Activated CD4-positive, alpha-beta T cell treated with anti-CD3 and anti-CD28 coated beads for 36 hours (primary cell): ENCODE measurements at regions not wholly inside any gene's neighbourhood (a gene's known extent, or its start where the extent isn't known, plus 50 kb on each side); places are given as distances from the start of the nearest gene placed in this dataset.

Experiments
- ATAC-seq: fragments of 200-7000 bp; cut with Tn5 transposase; one replicate; pipeline ENCODE4 v1.10.0; 2021; ENCODE audit warnings: mild to moderate bottlenecking, moderate library complexity
- CTCF ChIA-PET: fragments of 350-600 bp; sonication (Branson Sonifier 250); formaldehyde crosslinking; loops from one replicate; lab custom pipeline; 2021; ENCODE audit warnings: antibody characterized with exemption; lab: Charles Lee
- POLR2A ChIA-PET: fragments of 350-600 bp; sonication (Branson Sonifier 250); formaldehyde crosslinking; loops from one replicate; lab custom pipeline; 2021; ENCODE audit warnings: antibody characterized with exemption, inconsistent platforms; lab: Charles Lee
- DNase-seq: peaks from one replicate; pipeline ENCODE4 v3.0.0-alpha.2; 2020
- H3K27ac Mint-ChIP-seq: one replicate; pipeline ENCODE4 v1.8.0; 2021; ENCODE audit warnings: mixed read lengths
- H3K27me3 Mint-ChIP-seq: one replicate; pipeline ENCODE4 v1.8.0; 2021; ENCODE audit warnings: mixed read lengths
- H3K36me3 Mint-ChIP-seq: one replicate; pipeline ENCODE4 v1.8.0; 2021; ENCODE audit warnings: low read depth, mixed read lengths
- H3K4me1 Mint-ChIP-seq: one replicate; pipeline ENCODE4 v1.8.0; 2021; ENCODE audit warnings: mixed read lengths
- H3K4me3 Mint-ChIP-seq: one replicate; pipeline ENCODE4 v1.8.0; 2021; ENCODE audit warnings: mild to moderate bottlenecking, moderate library complexity, mixed read lengths
- H3K9me3 Mint-ChIP-seq: one replicate; pipeline ENCODE4 v1.8.0; 2021; ENCODE audit warnings: low read depth, mixed read lengths
- intact Hi-C, 2 experiments: fragments of 100-400 bp; cut with DNase I in 1 of 2; cut with micrococcal nuclease in 1 of 2; formaldehyde crosslinking; loops; one replicate each; pipeline versions ENCODE4 v1.14.2 to v1.15.1; 2022 to 2024; cut with DNase I, micrococcal nuclease

DNA sequence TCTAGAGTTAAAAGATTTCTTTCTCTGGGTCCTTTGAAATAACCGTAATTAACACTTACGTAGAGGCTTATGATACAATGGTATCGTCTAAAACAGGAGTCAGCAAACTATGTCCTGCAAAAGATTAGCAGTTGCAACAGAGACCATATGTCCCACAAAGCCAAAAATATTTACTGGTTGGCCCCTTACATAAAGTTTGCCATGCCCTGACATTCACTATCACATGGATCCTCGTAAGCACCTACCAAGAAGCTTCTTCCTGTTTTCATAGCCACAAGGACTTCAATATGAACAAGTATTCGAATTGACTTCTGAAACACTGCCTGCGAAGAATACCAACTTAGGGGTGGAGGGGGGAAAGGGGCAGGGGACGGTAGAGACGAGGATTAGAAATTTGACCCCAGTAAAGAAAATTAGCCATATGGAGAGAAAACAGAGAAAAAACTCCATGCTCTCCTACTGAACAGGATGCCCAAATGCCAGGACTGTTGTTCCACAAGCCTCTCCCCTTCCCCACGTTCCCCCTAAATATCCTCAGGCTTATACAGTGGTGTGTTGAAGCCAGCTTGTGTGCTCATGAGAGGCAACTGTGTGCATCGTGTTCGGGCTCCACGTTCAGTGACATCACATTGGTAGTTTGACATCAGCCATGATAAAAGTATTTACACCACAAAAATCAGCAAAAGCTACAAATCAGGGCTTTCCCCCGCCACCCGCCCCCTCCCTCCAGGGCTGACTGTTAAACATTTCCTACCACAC, 144.1 kb upstream of the HES1 start:
- H3K4me1 Mint-ChIP-seq, result no peaks in the 10 kb centered on the region
- ATAC-seq (no peak), DNase-seq (no peak)
- no peak overlapping the region for H3K27ac Mint-ChIP-seq
- peaks cover 7% of the 10 kb centered on the region for H3K27me3 Mint-ChIP-seq
- H3K4me3 Mint-ChIP-seq, result no peak overlapping the region
- CTCF ChIA-PET, result no interaction called here
- intact Hi-C loops, result no loop called here
- POLR2A ChIA-PET, result no interaction called here
- no peaks in the 10 kb centered on the region for H3K36me3 Mint-ChIP-seq
- peaks cover 4% of the 10 kb centered on the region for H3K9me3 Mint-ChIP-seq

DNA sequence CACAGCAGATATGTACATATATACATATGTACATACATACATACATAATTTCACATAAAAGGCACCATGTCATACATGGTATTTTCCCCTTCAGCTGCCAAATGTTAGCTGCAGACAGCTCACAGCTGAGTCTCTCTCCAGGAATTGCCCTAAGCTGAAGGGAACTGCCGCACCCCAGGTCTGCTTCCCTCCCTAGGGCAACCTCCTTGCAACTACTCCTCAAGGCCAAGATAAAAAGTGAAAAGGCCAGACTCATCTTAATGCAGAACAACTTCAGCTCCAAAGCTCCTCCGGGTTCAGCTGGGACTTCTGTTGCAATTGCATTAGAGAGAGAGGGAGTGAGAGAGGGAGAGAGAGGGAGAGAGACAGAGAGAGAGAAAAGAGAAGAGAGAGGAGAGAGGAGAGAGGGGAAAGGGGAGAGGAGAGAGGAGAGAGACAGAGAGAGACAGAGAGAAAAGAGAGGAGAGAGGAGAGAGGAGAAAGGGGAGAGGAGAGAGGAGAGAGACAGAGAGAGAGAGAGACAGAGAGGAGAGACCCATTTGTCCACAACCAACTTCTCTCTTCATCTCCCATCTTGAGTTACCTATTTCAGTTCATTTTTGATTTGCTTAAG, 143.4 kb upstream of the HES1 start:
- ATAC-seq, result no peak
- Mint-ChIP-seq H3K36me3 (no peaks in the 10 kb centered on the region), H3K4me3 (no peak overlapping the region), H3K27me3 (peaks cover 11% of the 10 kb centered on the region), H3K27ac (no peak overlapping the region), H3K4me1 (no peaks in the 10 kb centered on the region), H3K9me3 (peaks cover 4% of the 10 kb centered on the region)
- CTCF ChIA-PET, result no interaction called here
- POLR2A ChIA-PET, result no interaction called here
- intact Hi-C loops, result no loop called here
- DNase-seq, result no peak

DNA sequence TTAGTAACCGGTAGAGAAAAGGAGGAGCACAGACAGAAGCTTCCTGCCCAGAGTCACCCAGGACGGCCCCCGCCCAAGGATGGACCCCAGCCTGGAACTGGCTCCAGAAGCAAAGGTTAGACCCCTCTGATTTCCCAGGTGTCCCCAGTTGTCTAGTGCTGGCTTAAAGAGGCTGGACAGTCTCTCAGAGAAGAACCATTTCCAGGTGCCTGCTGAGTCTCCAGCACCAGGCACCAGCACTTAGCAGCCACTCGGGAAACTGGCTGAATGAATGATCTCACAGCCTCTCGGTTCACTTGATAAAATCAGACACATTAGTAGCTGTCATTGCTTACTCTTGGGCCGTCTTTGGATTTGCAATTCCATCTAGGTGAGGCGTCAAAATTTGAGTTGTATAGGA, 139.7 kb upstream of the HES1 start:
- H3K4me1 Mint-ChIP-seq, result no peaks in the 10 kb centered on the region
- no peak overlapping the region for H3K27ac Mint-ChIP-seq
- ChIA-PET CTCF (interaction anchor here (0.6 kb wide), 1 partner anchor 215 kb away, joined by 3 read pairs; no protein-coding TSS in a partner anchor), POLR2A (no interaction called here)
- ATAC-seq (no peak), DNase-seq (no peak)
- intact Hi-C loops, result no loop called here
- H3K27me3 Mint-ChIP-seq, result peaks cover 10% of the 10 kb centered on the region
- no peaks in the 10 kb centered on the region for H3K9me3 Mint-ChIP-seq
- no peaks in the 10 kb centered on the region for H3K36me3 Mint-ChIP-seq
- no peak overlapping the region for H3K4me3 Mint-ChIP-seq

DNA sequence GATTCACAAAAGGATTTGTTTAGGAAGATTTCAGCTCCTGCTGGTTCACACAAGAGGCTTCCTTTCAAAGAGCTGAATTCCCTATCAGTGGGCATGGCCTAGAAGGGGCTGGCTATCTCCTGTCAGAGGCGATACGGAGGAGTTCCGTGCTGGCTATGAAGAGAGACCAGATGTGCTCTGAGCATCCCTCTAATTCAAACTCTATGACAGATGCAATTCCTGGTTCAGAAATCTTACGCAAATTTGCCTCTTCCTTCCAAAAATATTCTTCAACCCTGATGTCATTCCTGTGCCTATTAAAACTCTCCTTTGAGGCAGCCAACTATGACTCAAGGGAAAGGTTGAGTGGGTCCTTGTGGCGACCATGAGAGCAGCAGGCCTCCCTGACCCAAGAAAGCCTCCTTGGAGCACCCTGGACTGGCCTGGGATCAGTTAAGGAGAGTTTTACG, 139.3 kb upstream of the HES1 start:
- Mint-ChIP-seq H3K4me3 (no peak overlapping the region), H3K9me3 (no peaks in the 10 kb centered on the region), H3K27me3 (peaks cover 13% of the 10 kb centered on the region), H3K4me1 (no peaks in the 10 kb centered on the region), H3K36me3 (no peaks in the 10 kb centered on the region), H3K27ac (no peak overlapping the region)
- DNase-seq, result no peak
- intact Hi-C loops, result no loop called here
- ATAC-seq, result no peak
- POLR2A ChIA-PET, result no interaction called here
- CTCF ChIA-PET, result interaction anchor here (0.6 kb wide), 1 partner anchor 215 kb away, joined by 3 read pairs; no protein-coding TSS in a partner anchor

DNA sequence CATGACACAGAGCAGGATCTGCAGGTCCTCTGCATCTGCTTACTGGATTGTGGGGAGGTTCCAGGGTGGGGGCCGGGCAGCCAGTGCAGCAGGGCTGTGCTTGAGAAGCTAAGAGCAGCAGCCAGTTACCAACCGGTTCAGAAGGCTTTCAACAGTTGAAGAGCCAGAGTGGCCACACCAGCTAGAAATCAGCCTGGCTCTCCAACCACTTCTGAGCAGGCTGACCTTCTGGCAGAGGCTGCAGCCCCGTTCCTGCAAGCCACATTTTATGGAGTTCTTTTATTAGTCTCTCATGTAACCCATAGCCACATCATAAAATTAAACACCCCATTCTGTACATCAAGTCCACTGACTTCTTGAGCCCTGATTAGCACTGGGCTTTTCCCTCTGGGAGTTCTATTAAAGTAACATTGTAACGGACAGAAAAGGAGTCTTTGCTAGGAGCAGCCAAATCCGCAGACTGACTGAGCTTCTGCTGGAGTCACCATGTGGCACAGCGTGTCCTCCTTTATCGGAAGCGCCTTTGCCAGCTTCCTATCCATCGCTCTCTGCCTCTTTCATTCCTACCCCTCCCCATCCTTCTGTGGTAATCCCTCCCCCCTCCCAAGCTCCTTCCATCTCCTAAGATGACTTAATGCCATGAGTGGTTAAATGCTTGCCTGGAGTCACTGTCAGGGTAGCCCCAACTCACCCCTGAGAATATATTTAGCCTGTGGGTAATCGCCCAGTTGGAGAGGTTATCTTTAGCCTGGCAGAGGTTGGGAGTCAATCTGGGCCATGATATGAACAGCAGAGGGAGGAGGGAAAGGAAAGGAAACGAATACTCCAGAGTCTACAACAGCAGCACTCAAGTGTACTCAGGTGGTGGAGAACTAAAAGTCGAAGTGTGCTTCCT, 138.5 kb upstream of the HES1 start:
- H3K36me3 Mint-ChIP-seq, result no peaks in the 10 kb centered on the region

DNA sequence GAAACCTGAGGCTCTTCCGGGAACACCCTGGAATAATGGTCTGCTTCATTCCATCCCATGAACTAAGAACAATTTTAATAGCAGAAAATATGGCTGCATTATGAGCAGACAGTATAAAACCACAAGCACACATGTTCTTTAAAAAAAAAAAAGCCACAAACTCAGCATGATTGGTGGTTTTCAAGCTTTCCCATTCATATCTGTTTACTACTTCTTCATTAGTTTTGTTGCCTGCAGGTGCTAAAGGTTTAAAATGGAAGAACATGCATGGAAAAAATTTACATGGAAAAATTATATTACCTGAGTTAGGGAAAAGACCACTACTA, 137.9 kb upstream of the HES1 start:
- Mint-ChIP-seq H3K36me3 (no peaks in the 10 kb centered on the region), H3K4me1 (peaks cover 2% of the 10 kb centered on the region), H3K9me3 (no peaks in the 10 kb centered on the region), H3K4me3 (no peak overlapping the region), H3K27me3 (peaks cover 15% of the 10 kb centered on the region), H3K27ac (no peak overlapping the region)
- ChIA-PET CTCF (interaction anchor here (0.6 kb wide), 1 partner anchor 56 kb away, joined by 3 read pairs; no protein-coding TSS in a partner anchor), POLR2A (no interaction called here)
- DNase-seq (no peak), ATAC-seq (no peak)
- intact Hi-C loops, result no loop called here

More for the DNA sequence above, 138.5 kb upstream of the HES1 start:
- DNase-seq, result no peak
- Mint-ChIP-seq H3K27ac (no peak overlapping the region), H3K27me3 (peaks cover 16% of the 10 kb centered on the region), H3K9me3 (no peaks in the 10 kb centered on the region), H3K4me1 (peaks cover 2% of the 10 kb centered on the region), H3K4me3 (no peak overlapping the region)
- ChIA-PET CTCF (interaction anchor here (0.6 kb wide), 1 partner anchor 55 kb away, joined by 3 read pairs; no protein-coding TSS in a partner anchor), POLR2A (no interaction called here)
- intact Hi-C loops, result no loop called here
- no peak for ATAC-seq

DNA sequence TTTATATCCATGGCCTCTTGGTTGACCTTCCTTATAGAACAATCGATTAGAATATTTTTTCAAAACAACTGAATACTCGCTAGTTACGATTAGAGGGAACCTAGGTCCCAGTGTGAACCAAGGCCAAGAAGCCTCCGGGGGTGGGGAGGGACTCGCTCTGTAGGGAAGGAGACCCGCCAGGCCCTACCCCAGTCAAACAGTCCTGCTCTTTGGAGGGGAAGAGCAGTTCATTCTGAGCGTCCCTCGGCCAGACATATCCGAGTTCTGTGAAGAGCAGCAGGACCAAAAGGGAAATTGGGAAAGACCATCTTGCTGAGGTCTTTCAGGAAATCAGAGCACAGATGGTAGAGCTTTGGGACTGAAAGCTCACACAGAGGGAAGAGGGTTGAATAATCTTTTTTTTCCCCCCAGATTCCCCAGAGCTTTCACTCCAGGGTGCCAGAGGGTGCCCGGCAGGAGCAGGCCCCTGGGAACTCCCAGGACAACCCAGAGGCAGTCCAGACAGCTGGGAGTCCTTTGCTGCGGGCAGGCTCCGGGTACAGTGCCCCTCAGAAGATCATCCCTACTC, 137.2 kb upstream of the HES1 start:
- ChIA-PET POLR2A (no interaction called here), CTCF (no interaction called here)
- DNase-seq (no peak), ATAC-seq (no peak)
- intact Hi-C loops, result no loop called here
- Mint-ChIP-seq H3K27ac (no peak overlapping the region), H3K36me3 (no peaks in the 10 kb centered on the region), H3K4me1 (peaks cover 9% of the 10 kb centered on the region), H3K9me3 (no peaks in the 10 kb centered on the region), H3K4me3 (no peak overlapping the region), H3K27me3 (peaks cover 19% of the 10 kb centered on the region)

DNA sequence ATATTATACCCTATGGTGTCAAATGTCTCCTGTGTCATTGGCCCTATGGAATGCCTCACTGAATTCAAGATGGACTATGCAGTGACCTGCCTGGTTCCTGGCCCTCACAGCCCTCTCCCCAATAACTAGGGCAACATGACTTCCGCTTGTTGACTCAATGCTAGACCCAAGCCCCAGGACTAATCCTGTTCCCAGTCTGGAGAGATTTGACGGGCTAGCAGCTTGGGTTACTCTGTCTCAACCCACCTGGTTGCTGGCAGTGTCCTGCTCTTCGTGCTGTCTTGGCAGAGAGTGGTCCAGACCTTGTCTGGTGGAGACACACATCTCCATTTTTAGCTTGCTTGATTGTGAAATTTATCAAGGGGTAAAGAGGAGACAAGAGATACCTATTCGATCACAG, 135.8 kb upstream of the HES1 start:
- intact Hi-C loops, result no loop called here
- Mint-ChIP-seq H3K36me3 (no peaks in the 10 kb centered on the region), H3K27ac (no peak overlapping the region), H3K4me1 (peaks cover 9% of the 10 kb centered on the region), H3K9me3 (no peaks in the 10 kb centered on the region), H3K4me3 (no peak overlapping the region), H3K27me3 (peaks cover 25% of the 10 kb centered on the region)
- ChIA-PET CTCF (interaction anchor here (0.7 kb wide), 1 partner anchor 18 kb away, joined by 3 read pairs; no protein-coding TSS in a partner anchor), POLR2A (no interaction called here)
- DNase-seq (no peak), ATAC-seq (no peak)

DNA sequence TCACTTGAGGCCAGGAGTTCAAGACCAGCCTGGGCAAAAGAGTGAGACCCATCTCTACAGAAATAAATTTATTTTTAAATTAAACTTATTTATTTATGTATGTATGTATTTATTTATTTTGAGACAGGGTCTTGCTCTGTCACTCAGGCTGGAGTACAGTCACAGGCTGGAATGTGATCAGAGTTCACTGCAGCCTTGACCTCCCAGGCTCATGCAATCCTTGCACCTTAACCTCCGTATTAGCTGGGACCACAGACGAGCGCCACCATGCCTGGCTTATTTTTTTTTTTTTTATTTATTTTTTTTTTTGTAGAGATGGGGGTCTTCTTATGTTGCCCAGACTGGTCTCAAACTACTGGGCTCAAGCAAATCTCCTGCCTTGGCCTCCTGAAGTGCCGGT, 135.2 kb upstream of the HES1 start:
- CTCF ChIA-PET, result no interaction called here
- Mint-ChIP-seq H3K4me3 (no peak overlapping the region), H3K27me3 (peaks cover 25% of the 10 kb centered on the region), H3K4me1 (peaks cover 9% of the 10 kb centered on the region), H3K9me3 (no peaks in the 10 kb centered on the region), H3K36me3 (no peaks in the 10 kb centered on the region), H3K27ac (no peak overlapping the region)
- intact Hi-C loops, result no loop called here
- POLR2A ChIA-PET, result no interaction called here
- ATAC-seq, result no peak
- DNase-seq, result no peak

DNA sequence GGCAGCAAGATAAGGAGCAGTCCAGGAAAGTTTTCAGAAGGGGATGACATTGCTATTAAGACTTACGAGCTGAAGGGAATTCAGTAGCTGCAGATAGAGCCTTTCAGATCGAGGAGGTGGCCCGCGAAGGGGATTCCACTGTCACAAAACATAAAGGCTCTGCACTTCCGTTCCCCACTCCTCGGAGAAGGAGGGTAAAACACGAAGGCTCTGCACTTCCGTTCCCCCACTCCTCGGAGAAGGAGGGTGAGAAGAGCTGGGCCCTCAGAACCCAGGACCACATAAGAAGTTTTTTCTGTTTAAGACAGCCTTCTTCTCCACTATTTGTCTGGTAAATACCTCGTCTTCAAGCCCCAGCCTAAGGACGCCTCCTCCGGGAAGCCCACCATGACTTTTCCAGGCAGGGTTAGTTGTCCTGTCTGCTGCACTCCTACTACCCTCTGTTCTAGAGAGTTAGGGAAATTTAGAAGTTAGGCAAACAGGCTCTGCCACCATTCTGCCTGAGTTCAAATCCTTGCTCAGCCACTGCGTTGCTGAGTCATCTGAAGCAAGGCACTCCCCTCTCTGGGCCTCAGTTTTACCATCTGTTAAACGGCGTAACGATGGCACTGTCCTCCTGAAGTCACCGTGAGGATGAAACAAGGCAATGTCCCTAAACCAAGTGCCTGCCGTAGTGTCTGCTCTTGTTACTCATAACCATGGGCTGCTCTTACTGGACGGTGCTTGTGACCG, 134.1 kb upstream of the HES1 start:
- Mint-ChIP-seq H3K9me3 (no peaks in the 10 kb centered on the region), H3K4me1 (peaks cover 9% of the 10 kb centered on the region), H3K36me3 (no peaks in the 10 kb centered on the region), H3K4me3 (no peak overlapping the region), H3K27me3 (peaks cover 24% of the 10 kb centered on the region), H3K27ac (no peak overlapping the region)
- POLR2A ChIA-PET, result no interaction called here
- ATAC-seq (no peak), DNase-seq (no peak)
- CTCF ChIA-PET, result no interaction called here
- intact Hi-C loops, result no loop called here
